ENCODE measurements at regions not wholly inside any gene's neighbourhood (a gene's known extent, or its start where the extent isn't known, plus 50 kb on each side); places are given as distances from the start of the nearest gene placed in this dataset.

DNA sequence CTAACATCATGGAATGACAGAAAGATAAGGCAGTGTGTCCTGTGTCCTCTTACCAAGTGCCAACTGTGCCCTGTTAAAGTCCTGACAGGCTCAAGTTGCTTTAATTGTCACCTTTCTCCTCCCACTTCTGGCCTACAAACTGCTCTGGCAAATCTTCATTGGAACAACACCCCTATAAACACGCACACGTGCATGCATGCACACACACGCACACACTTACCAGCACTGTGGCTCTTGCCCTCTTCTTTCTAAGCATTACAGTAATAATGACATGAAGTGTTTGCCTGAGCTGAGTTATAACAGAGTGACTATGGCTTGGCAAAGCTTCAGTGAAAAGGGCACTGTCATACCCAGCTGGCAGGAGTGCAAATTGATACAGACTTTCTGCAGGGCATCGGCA lies 82.3 kb upstream of the SYT6 start (continued):
- TF ChIP-seq CTCF (IDR thresholded peaks at IDR 0.05 in 2 of 3, conservative IDR thresholded peaks at IDR 0.05 in 1 of 3; ENCODE audit: borderline replicate concordance in 1 of 3, insufficient read depth in 1 of 3, low read depth in 2 of 3, low read length in 2 of 3) (no peak), ATF3 (IDR thresholded peaks at IDR 0.05) (no peak), TCF7L2 (IDR thresholded peaks at IDR 0.05; ENCODE audit: borderline replicate concordance, extremely low read depth, insufficient read depth, insufficient read length) (no peak)

DNA sequence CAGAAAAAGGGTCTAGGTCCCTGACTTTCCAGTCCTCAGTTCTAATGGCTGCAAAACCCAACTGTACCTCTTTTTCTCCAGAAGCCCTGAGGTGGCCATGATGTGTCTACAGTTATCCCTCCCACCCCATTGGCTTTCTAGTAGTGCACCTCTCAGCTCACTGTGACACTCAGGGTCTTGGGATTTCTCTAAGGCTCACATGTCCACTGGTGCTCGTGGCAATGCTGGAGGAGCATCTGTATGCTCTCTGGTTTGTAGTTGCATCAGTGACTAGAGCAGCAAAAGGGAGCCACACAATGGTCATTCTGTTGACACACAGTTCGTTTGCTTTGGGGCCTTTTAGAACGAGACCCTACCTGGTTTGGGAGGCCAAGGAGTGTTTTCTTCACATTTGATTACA lies 81.6 kb upstream of the SYT6 start:
- no peaks in the 10 kb centered on the region for H3K36me3 ChIP-seq (ENCODE audit: control insufficient read depth in 1 of 2, insufficient read depth in 2 of 2, low read length in 2 of 2)
- H3K27ac ChIP-seq (ENCODE audit: low read depth, low read length), result no peak overlapping the region
- no peaks in the 10 kb centered on the region for H3K4me1 ChIP-seq (ENCODE audit: control insufficient read depth in 1 of 2, insufficient read depth in 2 of 2, low read length in 2 of 2)
- POLR2A ChIA-PET, result no interaction called here
- no peak overlapping the region for H2AFZ ChIP-seq (ENCODE audit: low read depth, low read length, poor library complexity, severe bottlenecking)
- TF ChIP-seq YY1 (IDR thresholded peaks at IDR 0.05; ENCODE audit: extremely low read depth, insufficient replicate concordance, low read depth, low read length) (no peak), EGR1 (IDR thresholded peaks at IDR 0.05; ENCODE audit: low read depth) (no peak), ELF1 (IDR thresholded peaks at IDR 0.05; ENCODE audit: borderline replicate concordance, low read depth) (no peak), SP1 (IDR thresholded peaks at IDR 0.05; ENCODE audit: low read depth) (no peak), ZNF274 (IDR thresholded peaks at IDR 0.05; ENCODE audit: low read depth, low read length) (no peak), MAX (IDR thresholded peaks at IDR 0.05) (no peak), CEBPB (IDR thresholded peaks at IDR 0.05; ENCODE audit: low read depth) (no peak), SIN3A (IDR thresholded peaks at IDR 0.05; ENCODE audit: low read depth) (no peak), TCF7L2 (IDR thresholded peaks at IDR 0.05; ENCODE audit: borderline replicate concordance, extremely low read depth, insufficient read depth, insufficient read length) (no peak), ZFX (IDR thresholded peaks at IDR 0.05) (no peak), FOSL1 (IDR thresholded peaks at IDR 0.05; ENCODE audit: low read depth) (no peak), EZH2phosphoT487 (IDR thresholded peaks at IDR 0.05; ENCODE audit: borderline replicate concordance) (no peak)
- no peaks in the 10 kb centered on the region for H3K9me3 ChIP-seq (ENCODE audit: control insufficient read depth in 1 of 2, insufficient read depth in 1 of 2, low read depth in 1 of 2, low read length in 2 of 2)
- DNase-seq (ENCODE audit: low read depth, low spot score) (no peak), ATAC-seq (no peak)
- H3K4me3 ChIP-seq (replicated peaks in 1 of 2; ENCODE audit: low read depth in 1 of 2, low read length in 2 of 2), result no peak overlapping the region
- H3K9ac ChIP-seq (ENCODE audit: low read length), result no peak overlapping the region
- RAD21 ChIA-PET (ENCODE audit: low non-redundant PET in 1 of 2, low total read pairs in 2 of 2, uncharacterized antibody in 2 of 2, unreplicated experiment in 2 of 2), result no interaction called here
- no TSS peak for BruUV-seq (replicated peaks)
- intact Hi-C loops (cut with micrococcal nuclease), result no loop called here
- H3K9me2 ChIP-seq (ENCODE audit: insufficient read depth), result no peaks in the 10 kb centered on the region
- H3K27me3 ChIP-seq (ENCODE audit: insufficient read depth, low read length), result no peaks in the 10 kb centered on the region
- no peak overlapping the region for H3K4me2 ChIP-seq (ENCODE audit: low read length)
- CTCF ChIA-PET, result no interaction called here
- no peaks in the 10 kb centered on the region for H4K20me1 ChIP-seq (ENCODE audit: insufficient read depth)
- no peaks in the 10 kb centered on the region for H3K79me2 ChIP-seq (ENCODE audit: insufficient read depth, low read length)
